Osteoblast (primary cell): ENCODE measurements at regions not wholly inside any gene's neighbourhood (a gene's known extent, or its start where the extent isn't known, plus 50 kb on each side); places are given as distances from the start of the nearest gene placed in this dataset.

Experiments used
- DNase-seq: peaks from one replicate; pipeline ENCODE4 v3.0.0; 2011; ENCODE audit warnings: low spot score, mixed read lengths; ENCODE audit not compliant: insufficient read length; ENCODE audit errors: missing footprints
- H2AFZ ChIP-seq: 2 replicates; pipeline ENCODE4 v1.6.0; 2011; ENCODE audit warnings: mild to moderate bottlenecking, low read length
- H3K27ac ChIP-seq: 2 replicates; pipeline ENCODE4 v1.5.1; 2011; ENCODE audit warnings: mild to moderate bottlenecking, low read depth, low read length, moderate library complexity
- H3K27me3 ChIP-seq: 2 replicates; pipeline ENCODE4 v1.6.0; 2012; ENCODE audit warnings: mild to moderate bottlenecking, control low read depth, inconsistent platforms, low read length, moderate library complexity; ENCODE audit not compliant: insufficient read depth
- H3K36me3 ChIP-seq: 2 replicates; pipeline ENCODE4 v1.5.1; 2011; ENCODE audit warnings: mild to moderate bottlenecking, low read length, control low read depth, moderate library complexity; ENCODE audit not compliant: insufficient read depth
- H3K4me1 ChIP-seq: 2 replicates; pipeline ENCODE4 v1.5.1; 2011; ENCODE audit warnings: mild to moderate bottlenecking, low read length, control low read depth, moderate library complexity; ENCODE audit not compliant: insufficient read depth
- H3K4me2 ChIP-seq: 2 replicates; pipeline ENCODE4 v1.6.0; 2011; ENCODE audit warnings: mild to moderate bottlenecking, low read length; ENCODE audit not compliant: insufficient read depth
- H3K4me3 ChIP-seq: fragments of 200-600 bp; sonication (generic); 3 replicates; pipeline ENCODE4 v1.5.1; 2012; ENCODE audit warnings: mild to moderate bottlenecking, low read length, inconsistent platforms; ENCODE audit not compliant: insufficient read depth
- H3K79me2 ChIP-seq: 2 replicates; pipeline ENCODE4 v1.6.0; 2012; ENCODE audit warnings: mild to moderate bottlenecking, low read length, control low read depth, inconsistent platforms; ENCODE audit not compliant: insufficient read depth
- H3K9me3 ChIP-seq: 2 replicates; pipeline ENCODE4 v1.5.1; 2011; ENCODE audit warnings: low read depth, low read length, control low read depth
- H4K20me1 ChIP-seq: 2 replicates; pipeline ENCODE4 v1.6.0; 2012; ENCODE audit warnings: mild to moderate bottlenecking, low read length, control low read depth; ENCODE audit not compliant: insufficient read depth
- TF ChIP-seq, protein P1 (sequence below): IDR thresholded peaks from 2 replicates; pipeline ENCODE4 v1.5.1; 2011; ENCODE audit warnings: mild to moderate bottlenecking, low read depth, low read length, moderate library complexity; ENCODE audit errors: extremely low read depth

DNA sequence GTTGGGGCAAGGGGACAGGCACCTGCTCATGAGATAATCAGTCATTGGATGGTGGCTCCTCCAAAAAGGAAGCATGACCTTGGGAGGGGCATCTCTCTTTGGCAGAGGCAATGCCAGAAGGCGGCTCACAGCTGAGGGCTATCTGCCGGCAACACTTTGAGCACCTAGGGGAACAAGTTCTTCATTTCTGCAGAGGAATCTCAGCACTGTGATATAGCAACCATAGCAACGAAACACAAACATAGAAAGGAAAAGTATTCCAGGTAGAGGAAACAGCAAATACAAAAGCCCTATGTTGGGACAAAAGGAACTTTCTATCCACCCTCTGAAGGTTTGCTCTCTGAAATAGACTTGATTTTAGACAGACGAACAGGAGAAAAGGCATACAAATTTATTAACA lies 89.1 kb upstream of the NEDD4L start:
- peaks cover 29% of the 10 kb centered on the region for H3K27me3 ChIP-seq
- no peak overlapping the region for H3K4me2 ChIP-seq
- H3K27ac ChIP-seq = no peak overlapping the region
- H3K9me3 ChIP-seq = no peaks in the 10 kb centered on the region
- H3K4me3 ChIP-seq = no peak overlapping the region
- TF ChIP-seq, protein P1, sequence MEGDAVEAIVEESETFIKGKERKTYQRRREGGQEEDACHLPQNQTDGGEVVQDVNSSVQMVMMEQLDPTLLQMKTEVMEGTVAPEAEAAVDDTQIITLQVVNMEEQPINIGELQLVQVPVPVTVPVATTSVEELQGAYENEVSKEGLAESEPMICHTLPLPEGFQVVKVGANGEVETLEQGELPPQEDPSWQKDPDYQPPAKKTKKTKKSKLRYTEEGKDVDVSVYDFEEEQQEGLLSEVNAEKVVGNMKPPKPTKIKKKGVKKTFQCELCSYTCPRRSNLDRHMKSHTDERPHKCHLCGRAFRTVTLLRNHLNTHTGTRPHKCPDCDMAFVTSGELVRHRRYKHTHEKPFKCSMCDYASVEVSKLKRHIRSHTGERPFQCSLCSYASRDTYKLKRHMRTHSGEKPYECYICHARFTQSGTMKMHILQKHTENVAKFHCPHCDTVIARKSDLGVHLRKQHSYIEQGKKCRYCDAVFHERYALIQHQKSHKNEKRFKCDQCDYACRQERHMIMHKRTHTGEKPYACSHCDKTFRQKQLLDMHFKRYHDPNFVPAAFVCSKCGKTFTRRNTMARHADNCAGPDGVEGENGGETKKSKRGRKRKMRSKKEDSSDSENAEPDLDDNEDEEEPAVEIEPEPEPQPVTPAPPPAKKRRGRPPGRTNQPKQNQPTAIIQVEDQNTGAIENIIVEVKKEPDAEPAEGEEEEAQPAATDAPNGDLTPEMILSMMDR = no peak
- no peak for DNase-seq
- no peaks in the 10 kb centered on the region for H3K79me2 ChIP-seq
- no peaks in the 10 kb centered on the region for H4K20me1 ChIP-seq
- H3K4me1 ChIP-seq = peaks cover 12% of the 10 kb centered on the region
- H2AFZ ChIP-seq = no peak overlapping the region
- no peaks in the 10 kb centered on the region for H3K36me3 ChIP-seq

DNA sequence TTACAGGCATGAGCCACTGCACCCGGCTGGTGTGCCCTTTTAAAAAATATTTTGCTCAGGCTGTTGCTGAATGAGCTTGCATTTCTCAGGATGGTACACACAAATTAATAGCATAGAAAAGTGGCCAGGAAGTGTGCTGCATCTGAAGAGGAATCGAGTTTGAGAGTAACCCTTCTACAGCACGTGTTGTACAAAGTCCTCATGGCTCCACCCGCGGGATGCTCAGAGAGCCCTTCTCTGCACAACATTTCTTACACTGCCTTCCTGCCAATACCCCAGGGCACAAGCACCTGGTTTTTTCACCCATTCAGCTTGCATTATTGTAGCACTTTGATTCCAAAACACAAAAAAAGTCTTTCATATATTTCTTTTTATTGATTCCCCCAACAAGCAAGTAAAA lies 90.1 kb upstream of the NEDD4L start:
- Histone ChIP-seq H3K4me1 (peaks cover 9% of the 10 kb centered on the region), H3K27me3 (peaks cover 29% of the 10 kb centered on the region), H3K4me2 (no peak overlapping the region), H3K36me3 (no peaks in the 10 kb centered on the region), H2AFZ (no peak overlapping the region), H3K4me3 (no peak overlapping the region), H4K20me1 (no peaks in the 10 kb centered on the region), H3K27ac (no peak overlapping the region), H3K9me3 (no peaks in the 10 kb centered on the region), H3K79me2 (no peaks in the 10 kb centered on the region)
- DNase-seq = no peak
- TF ChIP-seq, protein P1 = no peak

DNA sequence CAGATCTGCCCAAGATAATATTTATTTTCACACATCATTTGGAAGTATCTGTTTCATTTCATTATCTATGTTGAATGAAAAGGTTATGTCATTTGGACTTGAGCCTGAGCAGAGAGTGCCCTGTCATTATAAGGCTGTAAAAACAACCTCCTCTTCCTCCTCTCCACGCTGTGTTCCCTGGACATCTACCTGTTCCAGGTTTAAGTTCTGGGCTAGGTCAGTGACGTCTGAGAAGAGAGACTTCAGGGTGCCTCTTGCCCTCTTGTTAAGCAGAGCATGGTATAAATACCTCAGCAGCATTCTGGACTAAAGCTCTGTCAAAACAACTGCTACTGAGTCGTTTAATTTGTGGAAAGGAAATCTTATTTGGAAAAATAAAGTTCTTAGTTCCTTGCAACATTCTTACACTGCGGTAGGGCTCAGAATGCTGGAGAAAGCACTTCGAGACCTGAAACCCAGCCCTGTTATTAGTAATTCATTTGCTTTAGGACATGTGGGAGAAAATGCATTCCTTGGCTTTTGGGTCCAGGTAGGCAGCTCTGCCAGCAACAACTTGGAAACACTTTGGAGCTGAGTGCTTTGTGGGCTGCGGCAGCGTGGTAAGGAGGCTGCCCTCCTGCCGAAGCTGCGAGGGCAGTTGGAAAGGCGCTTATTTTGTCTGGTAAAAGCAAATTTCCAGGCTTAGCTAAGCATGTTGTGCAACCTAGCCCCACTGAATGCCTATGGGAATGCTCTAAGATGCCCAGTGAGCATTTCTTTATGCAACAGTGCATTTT lies 91.8 kb upstream of the NEDD4L start:
- peak overlapping the region; percentile 71 for H3K4me2 ChIP-seq
- H3K27ac ChIP-seq = no peak overlapping the region
- H2AFZ ChIP-seq = peak overlapping the region; percentile 54
- H3K27me3 ChIP-seq = peaks cover 24% of the 10 kb centered on the region
- TF ChIP-seq, protein P1 = no peak
- no peaks in the 10 kb centered on the region for H3K9me3 ChIP-seq
- no peaks in the 10 kb centered on the region for H3K79me2 ChIP-seq
- H3K36me3 ChIP-seq = no peaks in the 10 kb centered on the region
- peak overlapping the region; percentile 45 for H3K4me3 ChIP-seq
- peaks cover 9% of the 10 kb centered on the region for H3K4me1 ChIP-seq
- no peaks in the 10 kb centered on the region for H4K20me1 ChIP-seq
- DNase-seq = no peak

DNA sequence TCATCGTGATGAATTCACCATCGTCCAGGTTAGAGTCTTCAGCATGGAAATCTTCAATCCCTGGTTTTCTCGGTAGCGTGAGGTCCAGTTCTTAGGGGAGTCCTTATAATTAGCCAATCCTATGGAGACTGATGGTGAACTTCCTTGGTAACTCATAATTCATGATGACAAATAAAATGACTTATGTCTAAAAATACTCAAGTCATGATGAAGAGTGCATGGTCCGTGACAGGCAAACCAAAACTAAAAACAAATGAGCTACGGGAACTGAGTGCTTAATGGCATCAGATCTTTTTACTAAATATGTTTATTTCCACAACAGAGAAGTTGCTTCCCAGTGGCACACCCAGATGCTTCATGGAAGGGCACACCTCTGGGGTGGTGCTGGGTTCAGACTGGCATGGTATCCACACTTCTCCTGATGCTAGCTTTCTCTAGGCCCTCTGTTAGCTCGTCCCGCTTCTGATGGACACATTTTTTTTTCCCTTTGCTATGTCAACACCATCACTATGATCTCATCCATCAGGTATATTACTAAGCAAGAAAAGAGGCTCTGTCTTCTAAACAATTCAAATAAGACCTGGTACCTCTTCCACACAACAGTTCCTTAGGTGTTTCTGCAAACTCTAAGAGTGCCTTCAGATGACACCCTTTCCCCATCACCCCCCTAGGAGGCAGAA lies 92.8 kb upstream of the NEDD4L start:
- Histone ChIP-seq H3K4me2 (no peak overlapping the region), H3K4me3 (no peak overlapping the region), H3K79me2 (no peaks in the 10 kb centered on the region), H3K27ac (no peak overlapping the region), H3K9me3 (no peaks in the 10 kb centered on the region), H3K36me3 (no peaks in the 10 kb centered on the region), H4K20me1 (no peaks in the 10 kb centered on the region), H2AFZ (no peak overlapping the region), H3K27me3 (peaks cover 20% of the 10 kb centered on the region), H3K4me1 (peaks cover 9% of the 10 kb centered on the region)
- TF ChIP-seq, protein P1 = no peak
- no peak for DNase-seq
